ENCODE measurements at regions not wholly inside any gene's neighbourhood (a gene's known extent, or its start where the extent isn't known, plus 50 kb on each side); places are given as distances from the start of the nearest gene placed in this dataset.
"Not testable (repeated sequence)": the region's sequence is repeated elsewhere in the genome, so short reads cannot be mapped to it uniquely, and the experiment has no call there.

DNA sequence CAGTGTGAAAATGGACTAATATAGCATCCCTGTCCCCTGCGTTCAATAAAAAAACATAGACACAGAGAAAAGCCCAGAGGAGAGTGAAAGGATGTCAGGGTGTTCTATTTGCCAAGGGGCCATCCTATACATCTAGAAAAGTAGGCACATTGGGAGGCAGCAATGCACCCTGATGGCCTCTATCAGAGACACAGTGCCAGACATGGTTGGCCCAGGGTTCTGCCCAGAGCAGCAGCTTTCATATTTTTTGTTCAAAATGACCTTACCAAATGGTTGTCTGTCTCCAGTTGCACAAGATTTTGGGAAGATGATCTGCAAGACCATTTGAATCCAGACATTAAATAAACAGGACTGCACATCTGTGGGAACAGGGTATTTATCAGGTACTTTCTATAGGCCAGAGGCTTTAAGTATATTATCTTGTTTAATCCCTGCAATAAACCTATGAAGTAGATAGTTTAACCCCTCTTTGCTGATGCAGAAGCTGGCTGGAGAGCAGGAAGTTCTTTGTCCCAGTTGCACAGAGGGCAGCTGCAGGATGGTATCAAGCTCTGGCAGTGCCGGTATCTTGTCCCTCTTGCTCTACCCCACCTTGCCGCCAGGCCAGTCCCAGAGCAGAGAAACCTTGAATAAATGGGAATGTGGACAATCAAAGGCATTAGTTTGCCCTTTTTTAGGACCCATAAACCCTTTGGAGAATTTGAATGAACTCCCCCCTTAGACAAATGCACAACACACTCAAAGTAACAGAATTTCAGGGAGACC lies 171.8 kb upstream of the PWP1 start:
- no peaks in the 10 kb centered on the region for H3K36me3 Mint-ChIP-seq (ENCODE audit: unreplicated experiment)
- TF ChIP-seq, protein P1, sequence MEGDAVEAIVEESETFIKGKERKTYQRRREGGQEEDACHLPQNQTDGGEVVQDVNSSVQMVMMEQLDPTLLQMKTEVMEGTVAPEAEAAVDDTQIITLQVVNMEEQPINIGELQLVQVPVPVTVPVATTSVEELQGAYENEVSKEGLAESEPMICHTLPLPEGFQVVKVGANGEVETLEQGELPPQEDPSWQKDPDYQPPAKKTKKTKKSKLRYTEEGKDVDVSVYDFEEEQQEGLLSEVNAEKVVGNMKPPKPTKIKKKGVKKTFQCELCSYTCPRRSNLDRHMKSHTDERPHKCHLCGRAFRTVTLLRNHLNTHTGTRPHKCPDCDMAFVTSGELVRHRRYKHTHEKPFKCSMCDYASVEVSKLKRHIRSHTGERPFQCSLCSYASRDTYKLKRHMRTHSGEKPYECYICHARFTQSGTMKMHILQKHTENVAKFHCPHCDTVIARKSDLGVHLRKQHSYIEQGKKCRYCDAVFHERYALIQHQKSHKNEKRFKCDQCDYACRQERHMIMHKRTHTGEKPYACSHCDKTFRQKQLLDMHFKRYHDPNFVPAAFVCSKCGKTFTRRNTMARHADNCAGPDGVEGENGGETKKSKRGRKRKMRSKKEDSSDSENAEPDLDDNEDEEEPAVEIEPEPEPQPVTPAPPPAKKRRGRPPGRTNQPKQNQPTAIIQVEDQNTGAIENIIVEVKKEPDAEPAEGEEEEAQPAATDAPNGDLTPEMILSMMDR (IDR thresholded peaks at IDR 0.05) = no peak
- DNase-seq (ENCODE audit: extremely low spot score, unreplicated experiment) = no peak
- H3K4me3 Mint-ChIP-seq (ENCODE audit: unreplicated experiment) = no peak overlapping the region
- H3K27me3 Mint-ChIP-seq (ENCODE audit: unreplicated experiment) = no peaks in the 10 kb centered on the region
- H3K9me3 Mint-ChIP-seq (ENCODE audit: unreplicated experiment) = no peaks in the 10 kb centered on the region
- H3K27ac Mint-ChIP-seq (ENCODE audit: unreplicated experiment) = no peak overlapping the region
- H3K4me1 Mint-ChIP-seq (ENCODE audit: unreplicated experiment) = peaks cover 4% of the 10 kb centered on the region

DNA sequence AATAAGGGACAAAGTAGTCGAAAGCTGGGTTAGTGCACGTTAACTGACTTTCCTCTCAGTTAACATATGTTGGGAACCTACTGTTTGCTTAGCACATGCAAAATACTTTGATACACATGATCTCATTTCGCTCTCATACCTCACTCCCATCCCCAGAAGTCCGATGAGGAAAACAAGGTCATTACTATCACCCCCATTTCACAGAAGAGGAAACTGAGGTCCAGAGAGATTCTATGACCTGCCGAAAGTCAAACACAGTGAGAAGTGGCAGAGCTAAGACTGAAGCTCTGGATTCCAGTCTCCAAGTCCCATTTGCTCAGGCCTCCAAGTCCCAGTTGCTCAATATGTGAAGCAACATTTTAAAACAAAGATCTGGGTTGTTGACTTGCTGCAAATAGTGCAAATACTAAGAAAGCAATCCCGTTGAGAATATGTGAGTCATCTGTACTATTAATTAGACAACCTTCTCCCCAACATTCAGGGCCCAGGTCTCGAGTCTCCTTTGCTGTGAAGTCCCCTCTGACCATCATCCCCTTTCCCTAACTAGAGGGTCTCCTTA lies 170.6 kb upstream of the PWP1 start:
- H3K27me3 Mint-ChIP-seq (ENCODE audit: unreplicated experiment) = no peaks in the 10 kb centered on the region
- H3K9me3 Mint-ChIP-seq (ENCODE audit: unreplicated experiment) = peaks cover 3% of the 10 kb centered on the region
- H3K4me1 Mint-ChIP-seq (ENCODE audit: unreplicated experiment) = peaks cover 4% of the 10 kb centered on the region
- no peak for DNase-seq (ENCODE audit: extremely low spot score, unreplicated experiment)
- TF ChIP-seq, protein P1 (IDR thresholded peaks at IDR 0.05) = no peak
- H3K27ac Mint-ChIP-seq (ENCODE audit: unreplicated experiment) = no peak overlapping the region
- H3K36me3 Mint-ChIP-seq (ENCODE audit: unreplicated experiment) = no peaks in the 10 kb centered on the region
- H3K4me3 Mint-ChIP-seq (ENCODE audit: unreplicated experiment) = no peak overlapping the region

DNA sequence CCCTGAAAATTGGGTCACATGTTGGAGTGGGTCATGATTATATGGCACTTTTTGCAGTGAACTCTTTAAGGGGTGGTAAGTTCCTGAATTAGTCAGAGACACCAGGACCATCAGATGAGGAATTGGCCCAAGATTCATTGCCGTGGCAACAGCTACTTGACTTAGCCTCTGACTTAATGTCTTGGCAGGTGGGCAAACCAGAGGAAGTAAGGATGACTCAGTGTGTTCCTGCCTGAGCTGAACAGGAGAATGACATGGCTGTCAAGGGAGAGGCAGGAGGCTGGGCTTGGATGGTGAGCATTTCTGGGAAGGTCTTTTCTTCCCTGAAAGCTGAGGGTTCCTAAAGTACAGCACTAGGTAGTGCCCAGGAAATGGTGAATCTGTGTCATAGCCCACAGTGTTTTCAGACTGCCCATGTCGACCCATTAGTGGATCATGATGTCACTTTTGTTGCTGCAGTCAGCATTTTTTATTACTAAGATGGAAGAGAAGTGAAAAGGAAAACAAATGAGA lies 170.1 kb upstream of the PWP1 start:
- Mint-ChIP-seq H3K9me3 (ENCODE audit: unreplicated experiment) (peaks cover 3% of the 10 kb centered on the region), H3K4me3 (ENCODE audit: unreplicated experiment) (no peak overlapping the region), H3K27me3 (ENCODE audit: unreplicated experiment) (no peaks in the 10 kb centered on the region), H3K36me3 (ENCODE audit: unreplicated experiment) (no peaks in the 10 kb centered on the region), H3K27ac (ENCODE audit: unreplicated experiment) (no peak overlapping the region), H3K4me1 (ENCODE audit: unreplicated experiment) (peaks cover 4% of the 10 kb centered on the region)
- TF ChIP-seq, protein P1 (IDR thresholded peaks at IDR 0.05) = no peak
- peak; percentile 42 for DNase-seq (ENCODE audit: extremely low spot score, unreplicated experiment)

DNA sequence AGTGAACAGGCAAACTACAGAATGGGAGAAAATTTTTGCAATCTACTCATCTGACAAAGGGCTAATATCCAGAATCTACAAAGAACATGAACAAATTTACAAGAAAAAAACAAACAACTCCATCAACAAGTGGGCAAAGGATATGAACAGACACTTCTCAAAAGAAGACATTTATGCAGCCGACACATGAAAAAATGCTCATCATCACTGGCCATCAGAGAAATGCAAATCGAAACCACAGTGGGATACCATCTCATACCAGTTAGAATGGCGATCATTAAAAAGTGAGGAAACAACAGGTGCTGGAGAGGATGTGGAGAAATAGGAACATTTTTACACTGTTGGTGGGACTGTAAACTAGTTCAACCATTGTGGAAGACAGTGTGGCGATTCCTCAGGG lies 167.8 kb upstream of the PWP1 start:
- H3K27me3 Mint-ChIP-seq (ENCODE audit: unreplicated experiment); H3K27ac Mint-ChIP-seq (ENCODE audit: unreplicated experiment); DNase-seq (ENCODE audit: extremely low spot score, unreplicated experiment); H3K4me1 Mint-ChIP-seq (ENCODE audit: unreplicated experiment); H3K4me3 Mint-ChIP-seq (ENCODE audit: unreplicated experiment); H3K36me3 Mint-ChIP-seq (ENCODE audit: unreplicated experiment); H3K9me3 Mint-ChIP-seq (ENCODE audit: unreplicated experiment): not testable (repeated sequence)

DNA sequence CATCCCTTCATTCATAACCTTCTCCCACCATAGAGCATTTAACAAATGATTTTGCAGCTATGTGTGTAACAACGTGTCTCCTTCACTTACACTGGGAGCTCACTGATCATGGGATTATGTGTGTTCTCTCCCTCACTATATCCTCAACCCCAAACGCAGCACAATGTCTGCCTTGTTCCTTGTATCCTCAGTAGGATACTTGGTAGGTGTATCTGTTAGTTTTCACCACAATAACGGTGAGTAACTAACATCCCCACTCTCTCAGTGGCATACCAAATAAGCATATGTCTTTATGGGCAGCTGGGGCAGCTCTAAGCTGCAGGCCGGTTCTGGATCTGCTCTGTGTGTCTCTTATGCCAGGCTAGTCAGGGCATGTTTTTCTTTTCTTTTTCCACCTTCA lies 166.7 kb upstream of the PWP1 start:
- Mint-ChIP-seq H3K36me3 (ENCODE audit: unreplicated experiment) (no peaks in the 10 kb centered on the region), H3K4me1 (ENCODE audit: unreplicated experiment) (peaks cover 4% of the 10 kb centered on the region), H3K27me3 (ENCODE audit: unreplicated experiment) (no peaks in the 10 kb centered on the region), H3K27ac (ENCODE audit: unreplicated experiment) (no peak overlapping the region), H3K4me3 (ENCODE audit: unreplicated experiment) (no peak overlapping the region), H3K9me3 (ENCODE audit: unreplicated experiment) (peaks cover 3% of the 10 kb centered on the region)
- no peak for DNase-seq (ENCODE audit: extremely low spot score, unreplicated experiment)
- TF ChIP-seq, protein P1 (IDR thresholded peaks at IDR 0.05) = no peak

Measured in osteocyte (in vitro differentiated cells).